NCI-H2107 treated with DMSO at 0.1 percent for 48 hours (cell line): ENCODE measurements at regions not wholly inside any gene's neighbourhood (a gene's known extent, or its start where the extent isn't known, plus 50 kb on each side); places are given as distances from the start of the nearest gene placed in this dataset.
"Not testable (repeated sequence)": the region's sequence is repeated elsewhere in the genome, so short reads cannot be mapped to it uniquely, and the experiment has no call there.

ENCODE experiments used
- DNase-seq: peaks from one replicate; lab custom pipeline; 2025; ENCODE audit not compliant: unreplicated experiment; lab: John Stamatoyannopoulos, UW

- DNase-seq, result no peak
Observed at GRCh38 chr2:12555012-12555645, 161.6 kb upstream of the TRIB2 start.

GRCh38 chr2:12556762-12557161 is 160.0 kb upstream of the TRIB2 start:
- DNase-seq, result no peak

- DNase-seq, result no peak
Observed at GRCh38 chr2:12557688-12558087, 159.0 kb upstream of the TRIB2 start.

- no peak for DNase-seq
Observed at GRCh38 chr2:12558519-12558918, 158.2 kb upstream of the TRIB2 start.

GRCh38 chr2:12560618-12561017 is 156.1 kb upstream of the TRIB2 start:
- no peak for DNase-seq

- DNase-seq, result no peak
Observed at GRCh38 chr2:12567411-12567810, 149.3 kb upstream of the TRIB2 start.

GRCh38 chr2:12569510-12569909 is 147.2 kb upstream of the TRIB2 start:
- not testable (repeated sequence) for DNase-seq

GRCh38 chr2:12569929-12570328 is 146.8 kb upstream of the TRIB2 start:
- DNase-seq, result not testable (repeated sequence)

- no peak for DNase-seq
Observed at GRCh38 chr2:12577091-12577490, 139.6 kb upstream of the TRIB2 start.

GRCh38 chr2:12577567-12578253 is 139.0 kb upstream of the TRIB2 start:
- DNase-seq, result no peak

GRCh38 chr2:12579018-12579417 is 137.7 kb upstream of the TRIB2 start:
- no peak for DNase-seq

- DNase-seq, result no peak
Observed at GRCh38 chr2:12584338-12584737, 132.4 kb upstream of the TRIB2 start.

GRCh38 chr2:12585784-12586183 is 131.0 kb upstream of the TRIB2 start:
- DNase-seq, result no peak

- no peak for DNase-seq
Observed at GRCh38 chr2:12587228-12587627, 129.5 kb upstream of the TRIB2 start.

GRCh38 chr2:12587729-12588522 is 128.8 kb upstream of the TRIB2 start:
- DNase-seq, result no peak

GRCh38 chr2:12588986-12589385 is 127.8 kb upstream of the TRIB2 start:
- DNase-seq, result no peak

GRCh38 chr2:12589802-12590320 is 126.9 kb upstream of the TRIB2 start:
- no peak for DNase-seq

- DNase-seq, result no peak
Observed at GRCh38 chr2:12592296-12592695, 124.4 kb upstream of the TRIB2 start.

- no peak for DNase-seq
Observed at GRCh38 chr2:12594590-12594989, 122.1 kb upstream of the TRIB2 start.

GRCh38 chr2:12596771-12597170 is 120.0 kb upstream of the TRIB2 start:
- DNase-seq, result no peak

GRCh38 chr2:12597610-12598009 is 119.1 kb upstream of the TRIB2 start:
- no peak for DNase-seq

- no peak for DNase-seq
Observed at GRCh38 chr2:12602661-12603060, 114.1 kb upstream of the TRIB2 start.
